ENCODE measurements at regions not wholly inside any gene's neighbourhood (a gene's known extent, or its start where the extent isn't known, plus 50 kb on each side); places are given as distances from the start of the nearest gene placed in this dataset.

GRCh38 chr3:59106085-59106648, 56.3 kb upstream of the CFAP20DC start:
- no peaks in the 10 kb centered on the region for H3K9me3 Mint-ChIP-seq
- no peaks in the 10 kb centered on the region for H3K36me3 Mint-ChIP-seq (ENCODE audit: insufficient read depth)
- H3K4me3 Mint-ChIP-seq = no peak overlapping the region
- ATAC-seq (replicated peaks; ENCODE audit: extremely low read depth, poor library complexity, severe bottlenecking) (no peak), DNase-seq (ENCODE audit: low spot score in 2 of 2) (no peak)
- peaks cover 18% of the 10 kb centered on the region for H3K27me3 Mint-ChIP-seq
- no peaks in the 10 kb centered on the region for H3K4me1 Mint-ChIP-seq
- H3K27ac Mint-ChIP-seq (ENCODE audit: low read depth) = no peak overlapping the region

- Mint-ChIP-seq H3K27me3 (peaks cover 28% of the 10 kb centered on the region), H3K9me3 (no peaks in the 10 kb centered on the region), H3K4me1 (no peaks in the 10 kb centered on the region)
Observed at GRCh38 chr3:59103552-59103951, 53.7 kb upstream of the CFAP20DC start.

GRCh38 chr3:59101231-59101736, 51.5 kb upstream of the CFAP20DC start:
- ATAC-seq (replicated peaks; ENCODE audit: extremely low read depth, poor library complexity, severe bottlenecking) (no peak), DNase-seq (ENCODE audit: low spot score in 2 of 2) (no peak)
- Mint-ChIP-seq H3K4me3 (no peak overlapping the region), H3K27me3 (peaks cover 44% of the 10 kb centered on the region), H3K27ac (ENCODE audit: low read depth) (no peak overlapping the region), H3K4me1 (no peaks in the 10 kb centered on the region), H3K9me3 (peaks cover 8% of the 10 kb centered on the region), H3K36me3 (ENCODE audit: insufficient read depth) (no peaks in the 10 kb centered on the region)

More at GRCh38 chr3:59103552-59103951, 53.7 kb upstream of the CFAP20DC start:
- DNase-seq (ENCODE audit: low spot score in 2 of 2) (no peak), ATAC-seq (replicated peaks; ENCODE audit: extremely low read depth, poor library complexity, severe bottlenecking) (no peak)
- H3K36me3 Mint-ChIP-seq (ENCODE audit: insufficient read depth) = no peaks in the 10 kb centered on the region
- no peak overlapping the region for H3K4me3 Mint-ChIP-seq
- no peak overlapping the region for H3K27ac Mint-ChIP-seq (ENCODE audit: low read depth)

Data from central memory CD8-positive, alpha-beta T cell (primary cell).